Esophagus squamous epithelium (tissue), 4 donors: ENCODE measurements at regions not wholly inside any gene's neighbourhood (a gene's known extent, or its start where the extent isn't known, plus 50 kb on each side); places are given as distances from the start of the nearest gene placed in this dataset.

Experiments used
- CTCF ChIP-seq, 6 experiments: fragments of 450-650 bp in 4 of 6; fragments of 200-600 bp in 2 of 6; sonication (generic) in 2 of 6; IDR thresholded peaks; one replicate each; pipeline ENCODE4 v1.5.1; 2016 to 2019; ENCODE audit warnings: antibody characterized with exemption in 6 of 6, mild to moderate bottlenecking in 4 of 6, moderate library complexity in 4 of 6
- POLR2A ChIP-seq, 4 donors: fragments of 450-650 bp; IDR thresholded peaks; one replicate each; pipeline ENCODE4 v1.6.1; 2017; ENCODE audit warnings: antibody characterized with exemption in 4 of 4, mild to moderate bottlenecking in 4 of 4, moderate library complexity in 3 of 4

GRCh38 chr5:42066131-42066530 lies 141.1 kb downstream of the FBXO4 start:
- TF ChIP-seq CTCF (IDR thresholded peaks at IDR 0.05) (no peak), POLR2A (IDR thresholded peaks at IDR 0.05) (no peak)
